OCI-LY3 (cell line): ENCODE measurements at regions not wholly inside any gene's neighbourhood (a gene's known extent, or its start where the extent isn't known, plus 50 kb on each side); places are given as distances from the start of the nearest gene placed in this dataset.
"Not testable (repeated sequence)": the region's sequence is repeated elsewhere in the genome, so short reads cannot be mapped to it uniquely, and the experiment has no call there.

ENCODE experiments used
- H2AFZ ChIP-seq: fragments of 200-600, 300-600 bp; shearing (Covaris generic); 2 replicates; pipeline ENCODE4 v1.6.0; 2014; ENCODE audit warnings: antibody characterized with exemption, low read depth, low read length
- H3K27ac ChIP-seq: fragments of 200-600, 300-600 bp; sonication (generic); 2 replicates; pipeline ENCODE4 v1.5.1; 2014; ENCODE audit warnings: mild to moderate bottlenecking, low read length, moderate library complexity, mixed read lengths
- H3K27me3 ChIP-seq: fragments of 200-600, 300-600 bp; sonication (generic); 2 replicates; pipeline ENCODE4 v1.6.1; 2014; ENCODE audit warnings: low read depth, low read length, mixed read lengths
- H3K36me3 ChIP-seq: fragments of 200-600, 300-600 bp; sonication (generic); replicated peaks from 2 replicates; pipeline ENCODE3; 2014; ENCODE audit warnings: low read depth, low read length, mixed read lengths
- H3K4me1 ChIP-seq: fragments of 300-600, 200-600 bp; sonication (generic); 2 replicates; pipeline ENCODE4 v1.6.1; 2014; ENCODE audit warnings: low read length, mixed read lengths
- H3K4me2 ChIP-seq: fragments of 200-600, 300-600 bp; sonication (generic); 2 replicates; pipeline ENCODE4 v1.6.1; 2014; ENCODE audit warnings: low read length, mixed read lengths
- H3K4me3 ChIP-seq: fragments of 300-600, 200-600 bp; sonication (generic); 2 replicates; pipeline ENCODE4 v1.5.1; 2014; ENCODE audit warnings: antibody characterized with exemption, mild to moderate bottlenecking, low read length, moderate library complexity
- H3K79me2 ChIP-seq: fragments of 300-600, 200-600 bp; shearing (Covaris generic); 2 replicates; pipeline ENCODE4 v1.6.1; 2014; ENCODE audit warnings: mild to moderate bottlenecking, low read length, mixed read lengths
- H3K9ac ChIP-seq: fragments of 300-600, 200-600 bp; shearing (Covaris generic); 2 replicates; pipeline ENCODE4 v1.6.0; 2014; ENCODE audit warnings: mild to moderate bottlenecking, low read length, moderate library complexity
- H3K9me3 ChIP-seq: fragments of 200-600, 300-600 bp; shearing (Covaris generic); 2 replicates; pipeline ENCODE4 v1.6.1; 2014; ENCODE audit warnings: low read length, mixed read lengths; ENCODE audit not compliant: insufficient read depth
- H4K20me1 ChIP-seq: fragments of 200-600, 300-600 bp; sonication (generic); 2 replicates; pipeline ENCODE4 v1.6.1; 2016; ENCODE audit warnings: low read length, mixed read lengths; ENCODE audit not compliant: insufficient read depth
- EZH2phosphoT487 ChIP-seq: fragments of 200-600 bp; shearing (Covaris generic); IDR thresholded peaks from 2 replicates; pipeline ENCODE4 v1.6.1; 2018; ENCODE audit warnings: antibody characterized with exemption, mixed run types, low read depth
- TF ChIP-seq, protein P1 (sequence below): fragments of 200-600, 300-600 bp; sonication (generic); IDR thresholded peaks from 2 replicates; pipeline ENCODE4 v1.5.1; 2014; ENCODE audit warnings: antibody characterized with exemption, low read length, low read depth

DNA sequence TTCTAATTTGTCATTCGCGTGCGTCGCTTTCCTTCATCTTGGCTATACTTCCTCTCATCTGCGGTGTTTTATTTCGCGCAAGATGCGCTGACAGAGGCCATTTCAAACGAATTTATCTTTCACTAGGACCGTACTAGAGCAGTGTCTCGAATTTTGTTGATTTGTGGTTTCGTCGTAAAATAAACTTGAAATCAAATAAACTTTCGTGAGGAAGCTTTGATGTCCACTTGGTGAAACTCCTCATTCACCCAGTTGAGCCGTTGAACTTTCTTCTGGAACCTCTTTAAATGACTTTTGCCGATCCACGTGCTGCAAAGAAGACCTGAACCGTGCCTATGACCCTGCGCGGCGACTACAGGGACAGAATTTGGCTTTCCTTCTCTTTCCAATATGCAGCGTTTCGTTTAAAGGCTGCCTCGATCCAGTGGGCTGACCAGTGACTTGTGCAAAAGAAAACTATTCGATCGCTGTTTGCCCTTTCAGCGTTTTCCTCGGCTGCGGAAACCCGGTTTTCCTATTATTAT is 163.9 kb upstream of the PPP1R3A start:
- Histone ChIP-seq H3K4me3 (no peak overlapping the region), H2AFZ (no peak overlapping the region), H3K27me3 (no peaks in the 10 kb centered on the region; the same call in 1 of the 2 replicates), H3K9me3 (no peaks in the 10 kb centered on the region), H3K4me1 (peaks cover 20% of the 10 kb centered on the region), H3K9ac (no peak overlapping the region), H4K20me1 (no peaks in the 10 kb centered on the region), H3K4me2 (peak overlapping the region; percentile 73), H3K36me3 (no peaks in the 10 kb centered on the region), H3K27ac (no peak overlapping the region), H3K79me2 (0 out of 2 replicates have a peak, but pooled peaks cover 3% of the 10 kb centered on the region)
- TF ChIP-seq, protein P1, sequence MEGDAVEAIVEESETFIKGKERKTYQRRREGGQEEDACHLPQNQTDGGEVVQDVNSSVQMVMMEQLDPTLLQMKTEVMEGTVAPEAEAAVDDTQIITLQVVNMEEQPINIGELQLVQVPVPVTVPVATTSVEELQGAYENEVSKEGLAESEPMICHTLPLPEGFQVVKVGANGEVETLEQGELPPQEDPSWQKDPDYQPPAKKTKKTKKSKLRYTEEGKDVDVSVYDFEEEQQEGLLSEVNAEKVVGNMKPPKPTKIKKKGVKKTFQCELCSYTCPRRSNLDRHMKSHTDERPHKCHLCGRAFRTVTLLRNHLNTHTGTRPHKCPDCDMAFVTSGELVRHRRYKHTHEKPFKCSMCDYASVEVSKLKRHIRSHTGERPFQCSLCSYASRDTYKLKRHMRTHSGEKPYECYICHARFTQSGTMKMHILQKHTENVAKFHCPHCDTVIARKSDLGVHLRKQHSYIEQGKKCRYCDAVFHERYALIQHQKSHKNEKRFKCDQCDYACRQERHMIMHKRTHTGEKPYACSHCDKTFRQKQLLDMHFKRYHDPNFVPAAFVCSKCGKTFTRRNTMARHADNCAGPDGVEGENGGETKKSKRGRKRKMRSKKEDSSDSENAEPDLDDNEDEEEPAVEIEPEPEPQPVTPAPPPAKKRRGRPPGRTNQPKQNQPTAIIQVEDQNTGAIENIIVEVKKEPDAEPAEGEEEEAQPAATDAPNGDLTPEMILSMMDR: no peak
- no peak for TF ChIP-seq EZH2phosphoT487

DNA sequence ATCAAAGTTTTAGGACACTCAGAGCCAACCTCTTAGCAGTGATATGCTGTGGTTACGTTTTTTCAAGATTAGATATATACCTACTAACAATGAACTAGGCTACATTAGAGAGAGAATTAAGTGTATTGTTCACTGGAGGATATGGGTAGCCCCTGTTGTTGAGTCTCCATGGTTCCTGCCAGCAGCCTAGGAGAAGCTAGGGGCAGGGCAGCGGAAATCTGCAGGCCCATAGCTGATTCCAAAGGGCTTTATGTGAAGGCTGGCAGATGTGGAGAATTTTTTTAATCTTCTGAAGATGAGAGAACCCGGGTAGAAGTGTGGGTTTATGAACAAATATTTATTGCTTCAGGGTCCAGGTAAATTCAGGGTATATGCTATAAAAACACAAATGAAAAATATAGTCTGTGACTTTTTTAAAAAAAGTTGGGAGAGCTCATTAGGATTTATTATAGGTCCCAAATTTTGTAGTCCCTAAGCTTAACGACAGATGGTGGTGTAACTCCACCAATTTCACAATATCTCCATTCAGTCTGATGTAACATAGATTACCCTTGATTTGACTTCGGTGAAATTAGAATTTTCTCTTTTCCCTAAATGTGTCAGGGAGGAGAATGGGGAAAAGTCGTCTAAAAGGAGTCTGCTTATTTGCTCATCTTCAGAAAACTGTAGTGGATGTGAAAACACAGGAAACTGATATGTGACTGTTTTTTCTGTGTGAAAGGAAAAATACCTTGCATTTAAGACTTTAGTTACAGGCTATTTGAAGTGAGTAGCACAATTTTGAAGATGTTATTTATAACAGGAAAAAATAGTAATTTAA is 163.0 kb upstream of the PPP1R3A start:
- Histone ChIP-seq H3K27me3 (no peaks in the 10 kb centered on the region; the same call in 1 of the 2 replicates), H3K9ac (peak overlapping the region; percentile 21), H2AFZ (peak overlapping the region; percentile 52; the same call in 1 of the 2 replicates), H3K4me3 (peak overlapping the region; percentile 62), H3K4me1 (peaks cover 17% of the 10 kb centered on the region), H3K79me2 (no peaks in the 10 kb centered on the region), H4K20me1 (no peaks in the 10 kb centered on the region), H3K36me3 (no peaks in the 10 kb centered on the region), H3K9me3 (no peaks in the 10 kb centered on the region), H3K27ac (no peak overlapping the region), H3K4me2 (peak overlapping the region; percentile 73)
- TF ChIP-seq, protein P1: peak; percentile 79
- TF ChIP-seq EZH2phosphoT487: no peak

- H2AFZ ChIP-seq, H3K4me2 ChIP-seq, H3K4me1 ChIP-seq, H3K27ac ChIP-seq, H3K9ac ChIP-seq, H3K79me2 ChIP-seq, H3K27me3 ChIP-seq, H3K36me3 ChIP-seq, H3K9me3 ChIP-seq, H4K20me1 ChIP-seq, H3K4me3 ChIP-seq: not testable (repeated sequence)
These were observed 158.3 kb upstream of the PPP1R3A start for GRCh38 chr7:114077158-114077524.

DNA sequence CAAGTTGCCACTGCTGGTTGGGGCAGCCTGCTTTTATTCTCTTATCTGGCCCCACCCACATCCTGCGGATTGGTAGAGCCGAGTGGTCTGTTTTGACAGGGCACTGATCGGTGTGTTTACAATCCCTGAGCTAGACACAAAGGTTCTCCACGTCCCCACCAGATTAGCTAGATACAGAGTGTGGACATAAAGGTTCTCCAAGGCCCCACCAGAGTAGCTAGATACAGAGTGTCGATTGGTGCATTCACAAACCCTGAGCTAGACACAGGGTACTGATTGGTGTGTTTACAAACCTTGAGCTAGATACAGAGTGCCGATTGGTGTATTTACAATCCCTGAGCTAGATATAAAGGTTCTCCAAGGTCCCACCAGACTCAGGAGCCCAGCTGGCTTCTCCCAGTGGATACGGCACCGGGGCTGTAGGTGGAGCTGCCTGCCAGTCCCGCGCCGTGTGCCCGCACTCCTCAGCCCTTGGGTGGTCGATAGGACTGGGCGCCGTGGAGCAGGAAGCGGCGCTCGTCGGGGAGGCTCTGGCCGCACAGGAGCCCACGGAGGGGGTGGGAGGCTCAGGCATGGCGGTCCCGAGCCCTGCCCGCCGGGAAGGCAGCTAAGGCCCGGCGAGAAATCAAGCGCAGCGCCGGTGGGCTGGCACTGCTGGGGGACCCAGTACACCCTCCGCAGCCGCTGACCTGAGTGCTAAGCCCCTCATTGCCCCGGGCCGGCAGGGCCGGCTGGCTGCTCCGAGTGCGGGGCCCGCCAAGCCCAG is 157.8 kb upstream of the PPP1R3A start:
- not testable (repeated sequence) for H3K36me3 ChIP-seq, H3K4me1 ChIP-seq, H3K27ac ChIP-seq, H3K9me3 ChIP-seq, H3K27me3 ChIP-seq, H3K4me3 ChIP-seq, H3K4me2 ChIP-seq, H3K79me2 ChIP-seq, H4K20me1 ChIP-seq, H3K9ac ChIP-seq, H2AFZ ChIP-seq

DNA sequence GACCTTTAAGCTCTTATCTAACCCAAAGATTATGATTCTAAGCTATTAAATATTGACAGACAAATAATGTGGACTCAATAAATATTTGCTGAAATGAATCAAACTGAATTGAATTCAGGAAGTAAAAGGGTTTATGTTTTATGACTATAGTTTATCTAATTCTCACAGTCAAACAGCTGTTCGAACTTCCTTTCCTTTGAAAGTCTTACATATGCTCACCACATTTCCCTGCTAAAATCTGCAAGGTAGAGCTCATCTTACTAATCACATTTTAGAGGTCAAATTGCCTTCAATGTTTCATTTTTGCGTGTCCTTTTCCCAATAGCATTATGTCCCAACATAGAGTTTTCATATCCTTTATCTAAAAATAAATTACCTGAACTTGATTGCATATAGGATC is 154.9 kb upstream of the PPP1R3A start:
- TF ChIP-seq, protein P1: no peak
- no peak for TF ChIP-seq EZH2phosphoT487

More for the DNA sequence above, 154.9 kb upstream of the PPP1R3A start:
- no peaks in the 10 kb centered on the region for H3K4me1 ChIP-seq
- no peaks in the 10 kb centered on the region for H3K36me3 ChIP-seq
- H3K27me3 ChIP-seq: no peaks in the 10 kb centered on the region
- H2AFZ ChIP-seq: no peak overlapping the region
- no peak overlapping the region for H3K4me2 ChIP-seq
- no peaks in the 10 kb centered on the region for H3K79me2 ChIP-seq
- H3K9ac ChIP-seq: no peak overlapping the region
- H3K27ac ChIP-seq: no peak overlapping the region
- H3K4me3 ChIP-seq: no peak overlapping the region
- 0 out of 2 replicates have a peak, but pooled peaks cover 2% of the 10 kb centered on the region for H3K9me3 ChIP-seq
- H4K20me1 ChIP-seq: no peaks in the 10 kb centered on the region
